C1 segment of cervical spinal cord (tissue), 14 donors: ENCODE measurements at regions not wholly inside any gene's neighbourhood (a gene's known extent, or its start where the extent isn't known, plus 50 kb on each side); places are given as distances from the start of the nearest gene placed in this dataset.

ENCODE experiments used
- DNase-seq, 14 donors: peaks; one replicate each; lab custom pipeline; 2025; lab: John Stamatoyannopoulos, UW

GRCh38 chr10:36324831-36325230 is 682.7 kb upstream of the FZD8 start:
- DNase-seq: no peak

GRCh38 chr10:36313142-36313541 is 671.0 kb upstream of the FZD8 start:
- DNase-seq: no peak

- DNase-seq: no peak
These were observed 661.8 kb upstream of the FZD8 start for GRCh38 chr10:36303896-36304295.

- DNase-seq: no peak
These were observed 660.0 kb upstream of the FZD8 start for GRCh38 chr10:36302086-36302485.

- DNase-seq: no peak
These were observed 659.4 kb upstream of the FZD8 start for GRCh38 chr10:36301539-36301938.

- DNase-seq: no peak
These were observed 659.0 kb upstream of the FZD8 start for GRCh38 chr10:36301139-36301538.

GRCh38 chr10:36283827-36284226 is 641.7 kb upstream of the FZD8 start:
- no peak for DNase-seq

GRCh38 chr10:36281831-36282331 is 639.8 kb upstream of the FZD8 start:
- DNase-seq: no peak

- no peak for DNase-seq
These were observed 638.9 kb upstream of the FZD8 start for GRCh38 chr10:36280890-36281499.

- no peak for DNase-seq
These were observed 638.2 kb upstream of the FZD8 start for GRCh38 chr10:36280321-36280741.

- DNase-seq: no peak
These were observed 636.1 kb upstream of the FZD8 start for GRCh38 chr10:36278176-36278575.

- no peak for DNase-seq
These were observed 635.4 kb upstream of the FZD8 start for GRCh38 chr10:36277459-36277858.

GRCh38 chr10:36271627-36272340 is 629.7 kb upstream of the FZD8 start:
- DNase-seq: no peak

GRCh38 chr10:36269222-36269621 is 627.1 kb upstream of the FZD8 start:
- no peak for DNase-seq

- no peak for DNase-seq
These were observed 624.8 kb upstream of the FZD8 start for GRCh38 chr10:36266923-36267322.

GRCh38 chr10:36265741-36266140 is 623.6 kb upstream of the FZD8 start:
- no peak for DNase-seq

GRCh38 chr10:36263871-36264270 is 621.8 kb upstream of the FZD8 start:
- DNase-seq: no peak

GRCh38 chr10:36256948-36257356 is 614.9 kb upstream of the FZD8 start:
- DNase-seq: no peak

GRCh38 chr10:36256166-36256565 is 614.1 kb upstream of the FZD8 start:
- DNase-seq: no peak

- DNase-seq: no peak
These were observed 612.1 kb upstream of the FZD8 start for GRCh38 chr10:36254199-36254598.

GRCh38 chr10:36253731-36254130 is 611.6 kb upstream of the FZD8 start:
- no peak for DNase-seq

GRCh38 chr10:36251068-36251467 is 609.0 kb upstream of the FZD8 start:
- no peak for DNase-seq

- DNase-seq: no peak
These were observed 606.3 kb upstream of the FZD8 start for GRCh38 chr10:36248304-36248981.
